ENCODE measurements at regions not wholly inside any gene's neighbourhood (a gene's known extent, or its start where the extent isn't known, plus 50 kb on each side); places are given as distances from the start of the nearest gene placed in this dataset.

- Histone ChIP-seq H3K36me3 (no peaks in the 10 kb centered on the region), H3K9me3 (no peaks in the 10 kb centered on the region), H3K4me1 (no peaks in the 10 kb centered on the region), H3K4me3 (no peak overlapping the region), H3K27ac (no peak overlapping the region), H3K27me3 (no peaks in the 10 kb centered on the region)
- TF ChIP-seq EP300 (IDR thresholded peaks at IDR 0.05) (no peak), POLR2A (IDR thresholded peaks at IDR 0.05) (no peak), CTCF (IDR thresholded peaks at IDR 0.05) (no peak), POLR2AphosphoS5 (IDR thresholded peaks at IDR 0.05) (no peak)
- no peak for DNase-seq (ENCODE audit: low spot score in 2 of 2)
- 94% methylated on average over 1 of the region's 1 CpG for WGBS
Observed at GRCh38 chr21:32916088-32916487, 109.6 kb upstream of the OLIG2 start.

- DNase-seq (ENCODE audit: low spot score in 2 of 2) = no peak
- TF ChIP-seq POLR2A (IDR thresholded peaks at IDR 0.05) (no peak), POLR2AphosphoS5 (IDR thresholded peaks at IDR 0.05) (no peak), CTCF (IDR thresholded peaks at IDR 0.05) (no peak), EP300 (IDR thresholded peaks at IDR 0.05) (no peak)
- no peaks in the 10 kb centered on the region for H3K27me3 ChIP-seq
- H3K4me1 ChIP-seq = no peaks in the 10 kb centered on the region
- H3K9me3 ChIP-seq = no peaks in the 10 kb centered on the region
- H3K27ac ChIP-seq = no peak overlapping the region
- no peak overlapping the region for H3K4me3 ChIP-seq
- no peaks in the 10 kb centered on the region for H3K36me3 ChIP-seq
- WGBS = 53% methylated on average over 2 of the region's 2 CpGs
Observed at GRCh38 chr21:32916522-32917099, 109.1 kb upstream of the OLIG2 start.

- 69% methylated on average over 10 of the region's 10 CpGs for WGBS
- no peaks in the 10 kb centered on the region for H3K9me3 ChIP-seq
- no peak overlapping the region for H3K27ac ChIP-seq
- no peaks in the 10 kb centered on the region for H3K36me3 ChIP-seq
- H3K4me1 ChIP-seq = no peaks in the 10 kb centered on the region
- no peaks in the 10 kb centered on the region for H3K27me3 ChIP-seq
- DNase-seq (ENCODE audit: low spot score in 2 of 2) = no peak
- TF ChIP-seq POLR2AphosphoS5 (IDR thresholded peaks at IDR 0.05) (no peak), POLR2A (IDR thresholded peaks at IDR 0.05) (no peak), EP300 (IDR thresholded peaks at IDR 0.05) (no peak), CTCF (IDR thresholded peaks at IDR 0.05) (no peak)
- no peak overlapping the region for H3K4me3 ChIP-seq
Observed at GRCh38 chr21:32917362-32918135, 108.2 kb upstream of the OLIG2 start.

GRCh38 chr21:32918478-32919120 is 107.1 kb upstream of the OLIG2 start:
- no peaks in the 10 kb centered on the region for H3K9me3 ChIP-seq
- DNase-seq (ENCODE audit: low spot score in 2 of 2) = no peak
- H3K27ac ChIP-seq = no peak overlapping the region
- H3K4me3 ChIP-seq = no peak overlapping the region
- no peak for TF ChIP-seq CTCF (IDR thresholded peaks at IDR 0.05)
- no peak for TF ChIP-seq POLR2AphosphoS5 (IDR thresholded peaks at IDR 0.05)
- no peaks in the 10 kb centered on the region for H3K4me1 ChIP-seq
- H3K36me3 ChIP-seq = no peaks in the 10 kb centered on the region
- WGBS = 86% methylated on average over 11 of the region's 11 CpGs
- H3K27me3 ChIP-seq = no peaks in the 10 kb centered on the region

GRCh38 chr21:32920474-32920873 is 105.3 kb upstream of the OLIG2 start:
- TF ChIP-seq CTCF (IDR thresholded peaks at IDR 0.05) = no peak
- no peak for TF ChIP-seq POLR2AphosphoS5 (IDR thresholded peaks at IDR 0.05)
- no peak for TF ChIP-seq EP300 (IDR thresholded peaks at IDR 0.05)
- TF ChIP-seq POLR2A (IDR thresholded peaks at IDR 0.05) = no peak
- Histone ChIP-seq H3K27ac (no peak overlapping the region), H3K4me3 (no peak overlapping the region), H3K27me3 (no peaks in the 10 kb centered on the region), H3K36me3 (no peaks in the 10 kb centered on the region), H3K4me1 (no peaks in the 10 kb centered on the region), H3K9me3 (no peaks in the 10 kb centered on the region)
- 75% methylated on average over 5 of the region's 5 CpGs for WGBS
- no peak for DNase-seq (ENCODE audit: low spot score in 2 of 2)

All from suprapubic skin (tissue), 4 donors.